Activated B cell treated with CpG ODN at 0.5 μM for 24 hours (primary cell): ENCODE measurements at regions not wholly inside any gene's neighbourhood (a gene's known extent, or its start where the extent isn't known, plus 50 kb on each side); places are given as distances from the start of the nearest gene placed in this dataset.
"Not testable (repeated sequence)": the region's sequence is repeated elsewhere in the genome, so short reads cannot be mapped to it uniquely, and the experiment has no call there.

Experiments used
- ATAC-seq: fragments of 200-7000 bp; cut with Tn5 transposase; one replicate; pipeline ENCODE4 v1.10.0; 2021; ENCODE audit warnings: low read depth, mild to moderate bottlenecking, moderate library complexity
- CTCF ChIA-PET: fragments of 350-600 bp; sonication (Branson Sonifier 250); formaldehyde crosslinking; loops from one replicate; lab custom pipeline; 2021; ENCODE audit warnings: antibody characterized with exemption; lab: Charles Lee
- POLR2A ChIA-PET: fragments of 350-600 bp; sonication (Branson Sonifier 250); formaldehyde crosslinking; loops from one replicate; lab custom pipeline; 2021; ENCODE audit warnings: antibody characterized with exemption; lab: Charles Lee
- DNase-seq: peaks from one replicate; pipeline ENCODE4 v3.0.0; 2022
- H3K27ac Mint-ChIP-seq: one replicate; pipeline ENCODE4 v1.8.0; 2020; ENCODE audit warnings: mixed read lengths
- H3K27me3 Mint-ChIP-seq: one replicate; pipeline ENCODE4 v1.8.0; 2021; ENCODE audit warnings: mixed read lengths
- H3K36me3 Mint-ChIP-seq: one replicate; pipeline ENCODE4 v1.8.0; 2021; ENCODE audit warnings: low read depth, mixed read lengths
- H3K4me1 Mint-ChIP-seq: one replicate; pipeline ENCODE4 v1.8.0; 2021; ENCODE audit warnings: mixed read lengths
- H3K4me3 Mint-ChIP-seq: one replicate; pipeline ENCODE4 v1.8.0; 2020; ENCODE audit warnings: mild to moderate bottlenecking, mixed read lengths
- H3K9me3 Mint-ChIP-seq: one replicate; pipeline ENCODE4 v1.8.0; 2020; ENCODE audit warnings: mixed read lengths
- intact Hi-C: fragments of 100-400 bp; cut with micrococcal nuclease; formaldehyde crosslinking; loops from one replicate; pipeline ENCODE4 v1.15.1; 2024
- TF ChIP-seq, protein P1 (sequence below): fragments of 200-600 bp; IDR thresholded peaks from one replicate; pipeline ENCODE4 v1.8.0; 2022; ENCODE audit warnings: antibody characterized with exemption, mild to moderate bottlenecking

DNA sequence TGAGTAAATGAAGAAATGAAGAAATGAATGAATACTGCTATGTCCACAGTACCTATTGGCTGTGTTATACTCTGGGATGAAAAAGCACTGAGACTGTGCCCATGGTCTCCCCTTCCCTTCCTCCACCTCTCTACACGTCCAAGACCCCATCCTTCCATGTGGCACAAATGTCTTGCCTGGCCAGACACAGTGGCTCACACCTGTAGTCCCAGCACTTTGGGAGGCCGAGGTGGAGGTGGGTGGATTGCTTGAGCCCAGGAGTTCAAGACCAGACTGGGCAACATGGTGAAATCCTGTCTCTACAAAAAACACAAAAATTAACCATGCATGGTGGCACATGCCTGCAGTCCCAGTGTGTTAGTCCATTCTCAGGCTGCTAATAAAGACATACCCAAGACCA, 200.1 kb downstream of the FAM43A start:
- Mint-ChIP-seq H3K9me3 (peaks cover 19% of the 10 kb centered on the region), H3K27me3 (no peaks in the 10 kb centered on the region), H3K4me1 (peaks cover 6% of the 10 kb centered on the region), H3K27ac (no peak overlapping the region), H3K36me3 (no peaks in the 10 kb centered on the region), H3K4me3 (no peak overlapping the region)
- intact Hi-C loops: no loop called here
- ChIA-PET CTCF (no interaction called here), POLR2A (no interaction called here)
- TF ChIP-seq, protein P1, sequence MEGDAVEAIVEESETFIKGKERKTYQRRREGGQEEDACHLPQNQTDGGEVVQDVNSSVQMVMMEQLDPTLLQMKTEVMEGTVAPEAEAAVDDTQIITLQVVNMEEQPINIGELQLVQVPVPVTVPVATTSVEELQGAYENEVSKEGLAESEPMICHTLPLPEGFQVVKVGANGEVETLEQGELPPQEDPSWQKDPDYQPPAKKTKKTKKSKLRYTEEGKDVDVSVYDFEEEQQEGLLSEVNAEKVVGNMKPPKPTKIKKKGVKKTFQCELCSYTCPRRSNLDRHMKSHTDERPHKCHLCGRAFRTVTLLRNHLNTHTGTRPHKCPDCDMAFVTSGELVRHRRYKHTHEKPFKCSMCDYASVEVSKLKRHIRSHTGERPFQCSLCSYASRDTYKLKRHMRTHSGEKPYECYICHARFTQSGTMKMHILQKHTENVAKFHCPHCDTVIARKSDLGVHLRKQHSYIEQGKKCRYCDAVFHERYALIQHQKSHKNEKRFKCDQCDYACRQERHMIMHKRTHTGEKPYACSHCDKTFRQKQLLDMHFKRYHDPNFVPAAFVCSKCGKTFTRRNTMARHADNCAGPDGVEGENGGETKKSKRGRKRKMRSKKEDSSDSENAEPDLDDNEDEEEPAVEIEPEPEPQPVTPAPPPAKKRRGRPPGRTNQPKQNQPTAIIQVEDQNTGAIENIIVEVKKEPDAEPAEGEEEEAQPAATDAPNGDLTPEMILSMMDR: no peak
- no peak for DNase-seq
- no peak for ATAC-seq

DNA sequence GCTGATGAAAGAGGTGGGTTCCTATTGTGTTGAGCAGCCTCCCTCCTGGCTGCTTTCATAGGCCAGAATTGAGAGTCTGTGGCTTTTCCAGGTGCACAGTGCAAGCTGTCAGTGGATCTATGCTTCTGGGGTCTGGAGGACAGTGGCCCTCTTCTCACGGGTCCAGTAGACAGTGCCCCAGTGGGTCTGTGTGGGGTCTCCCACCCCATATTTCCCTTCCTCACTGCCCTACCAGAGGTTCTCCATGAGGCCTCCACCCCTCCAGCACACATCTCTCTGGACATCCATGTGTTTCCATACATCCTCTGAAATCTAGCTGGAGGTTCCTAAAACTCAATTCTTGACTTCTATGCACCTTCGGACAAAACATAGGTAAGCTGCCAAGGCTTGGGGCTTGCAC, 201.2 kb downstream of the FAM43A start:
- peaks cover 19% of the 10 kb centered on the region for H3K9me3 Mint-ChIP-seq

DNA sequence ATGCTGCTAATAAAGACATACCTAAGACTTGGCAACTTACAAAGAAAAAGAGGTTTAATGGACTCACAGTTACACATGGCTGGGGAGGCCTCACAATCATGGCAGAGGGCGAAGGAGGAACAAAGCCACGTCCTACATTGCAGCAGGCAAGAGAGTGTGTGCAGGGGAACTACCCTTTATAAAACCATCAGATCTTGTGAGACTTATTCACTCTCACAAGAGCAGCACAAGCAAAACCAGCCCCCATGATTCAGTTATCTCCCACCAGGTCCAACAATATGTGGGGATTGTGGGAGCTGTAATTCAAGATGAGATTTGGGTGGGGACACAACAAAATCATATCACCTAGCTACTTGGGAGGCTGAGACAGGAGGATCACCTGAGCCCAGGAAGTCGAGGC, 202.4 kb downstream of the FAM43A start:
- H3K27me3 Mint-ChIP-seq, DNase-seq, H3K27ac Mint-ChIP-seq, POLR2A ChIA-PET, H3K36me3 Mint-ChIP-seq, intact Hi-C loops, H3K4me1 Mint-ChIP-seq, ATAC-seq, CTCF ChIA-PET, H3K4me3 Mint-ChIP-seq: not testable (repeated sequence)
- peaks cover 21% of the 10 kb centered on the region for H3K9me3 Mint-ChIP-seq

More for the DNA sequence above, 201.2 kb downstream of the FAM43A start:
- ATAC-seq: no peak
- peaks cover 4% of the 10 kb centered on the region for H3K4me1 Mint-ChIP-seq
- no peak for DNase-seq
- no peak overlapping the region for H3K4me3 Mint-ChIP-seq
- no peaks in the 10 kb centered on the region for H3K27me3 Mint-ChIP-seq
- intact Hi-C loops: no loop called here
- TF ChIP-seq, protein P1: no peak
- no peak overlapping the region for H3K27ac Mint-ChIP-seq
- ChIA-PET POLR2A (no interaction called here), CTCF (no interaction called here)
- no peaks in the 10 kb centered on the region for H3K36me3 Mint-ChIP-seq

DNA sequence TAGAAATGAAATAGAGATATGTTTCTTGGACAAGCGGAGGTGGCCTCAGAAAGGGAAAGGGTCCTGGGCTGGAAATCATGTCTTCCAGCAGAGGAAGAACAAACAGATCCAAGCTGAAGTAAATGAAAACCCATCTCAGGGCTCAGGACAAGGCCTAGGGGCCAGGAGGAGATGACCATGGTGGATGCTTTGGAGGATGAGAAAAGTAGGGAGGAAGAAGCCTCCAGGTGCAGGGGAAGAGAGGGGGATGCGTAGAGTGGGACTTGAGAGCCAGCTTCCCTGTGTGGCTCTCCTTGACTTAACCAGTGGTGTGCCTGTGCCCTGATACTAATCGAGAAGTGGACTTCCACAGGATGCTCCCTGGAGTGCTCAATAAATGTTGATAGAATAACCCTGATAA, 203.2 kb downstream of the FAM43A start:
- Mint-ChIP-seq H3K9me3 (peaks cover 21% of the 10 kb centered on the region), H3K4me3 (no peak overlapping the region), H3K36me3 (no peaks in the 10 kb centered on the region), H3K27ac (no peak overlapping the region), H3K4me1 (peaks cover 4% of the 10 kb centered on the region), H3K27me3 (no peaks in the 10 kb centered on the region)
- ChIA-PET CTCF (no interaction called here), POLR2A (no interaction called here)
- intact Hi-C loops: no loop called here
- TF ChIP-seq, protein P1: no peak
- ATAC-seq (no peak), DNase-seq (no peak)

DNA sequence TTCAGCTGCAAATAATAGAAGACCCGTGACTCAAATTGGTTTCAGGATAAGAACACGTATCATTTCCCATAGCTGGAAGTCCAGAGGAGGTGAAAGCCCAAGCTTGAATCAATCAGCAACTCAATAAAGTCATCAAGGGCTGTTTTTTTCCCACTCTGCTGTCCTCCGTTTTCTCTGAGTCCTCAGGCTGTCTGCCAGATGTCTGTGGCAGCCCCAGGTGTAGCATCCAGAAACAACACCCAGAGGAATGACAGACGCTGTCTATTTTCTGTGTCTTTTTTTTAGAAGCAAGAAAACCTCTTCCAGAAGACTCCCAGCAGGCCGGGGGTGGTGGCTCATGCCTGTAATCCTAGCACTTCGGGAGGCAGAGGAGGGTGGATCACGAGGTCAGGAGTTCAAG, 204.4 kb downstream of the FAM43A start:
- ATAC-seq (no peak), DNase-seq (no peak)
- peaks cover 4% of the 10 kb centered on the region for H3K4me1 Mint-ChIP-seq
- H3K36me3 Mint-ChIP-seq: no peaks in the 10 kb centered on the region
- ChIA-PET POLR2A (no interaction called here), CTCF (no interaction called here)
- no peak overlapping the region for H3K27ac Mint-ChIP-seq
- no peaks in the 10 kb centered on the region for H3K27me3 Mint-ChIP-seq
- peaks cover 22% of the 10 kb centered on the region for H3K9me3 Mint-ChIP-seq
- no peak overlapping the region for H3K4me3 Mint-ChIP-seq
- intact Hi-C loops: no loop called here
- TF ChIP-seq, protein P1: no peak
